GM12878 (cell line): ENCODE measurements at regions not wholly inside any gene's neighbourhood (a gene's known extent, or its start where the extent isn't known, plus 50 kb on each side); places are given as distances from the start of the nearest gene placed in this dataset.

Source experiments
- ATAC-seq: fragments of 200-7000 bp; cut with Tn5 transposase; 3 replicates; pipeline ENCODE4 v1.9.1; 2020; ENCODE audit warnings: mild to moderate bottlenecking, moderate library complexity
- BruUV-seq: library from RNA; stranded (reverse); fragments of 400-500 nt; replicated peaks from 2 replicates; lab custom pipeline; 2021; lab: Mats Ljungman, UMichigan
- CTCF ChIA-PET: fragments of 300-600 bp; sonication (Branson Sonifier 250); formaldehyde crosslinking; extraction: SDS; loops from one replicate; lab custom pipeline; 2021; ENCODE audit warnings: inconsistent platforms; lab: Yijun Ruan, JAX
- POLR2A ChIA-PET: fragments of 350-600 bp; formaldehyde crosslinking; extraction: SDS; loops from one replicate; lab custom pipeline; 2021; ENCODE audit warnings: inconsistent platforms; lab: Charles Lee
- RAD21 ChIA-PET: fragments of 300-600 bp; sonication (Branson Sonifier 250); formaldehyde crosslinking; loops from one replicate; lab custom pipeline; 2023; ENCODE audit warnings: antibody characterized with exemption; ENCODE audit not compliant: unreplicated experiment; lab: Charles Lee
- SMC1A ChIA-PET: fragments of 300-600 bp; sonication (Branson Sonifier 250); formaldehyde crosslinking; loops from one replicate; lab custom pipeline; 2023; ENCODE audit not compliant: unreplicated experiment, uncharacterized antibody; lab: Charles Lee
- DNase-seq: peaks from one replicate; pipeline ENCODE4 v3.0.0-alpha.2; 2011; ENCODE audit warnings: low read depth, low spot score
- FAIRE-seq: peaks from 3 replicates; lab custom pipeline; 2011; peaks lifted over from hg19 to GRCh38; lab: Jason Lieb, UNC
- H2AFZ ChIP-seq: 2 replicates; pipeline ENCODE4 v1.6.0; 2011; ENCODE audit warnings: low read depth, low read length, control low read depth; ENCODE audit not compliant: control insufficient read depth
- H3K27ac ChIP-seq: 2 replicates; pipeline ENCODE4 v1.5.1; 2011; ENCODE audit warnings: control low read depth; ENCODE audit not compliant: control insufficient read depth, insufficient read depth
- H3K27me3 ChIP-seq, 2 experiments: replicated peaks in 1 of 2; 2 replicates each; pipeline versions ENCODE4 v1.6.0 to v1.6.1; 2011; ENCODE audit warnings: low read length in 1 of 2; ENCODE audit not compliant: control insufficient read depth in 2 of 2, insufficient read depth in 2 of 2
- H3K36me3 ChIP-seq, 2 experiments: 2 replicates each; pipeline ENCODE4 v1.5.1; 2011; ENCODE audit warnings: low read length in 1 of 2; ENCODE audit not compliant: control insufficient read depth in 2 of 2, insufficient read depth in 2 of 2
- H3K4me1 ChIP-seq: 2 replicates; pipeline ENCODE4 v1.6.1; 2011; ENCODE audit warnings: mild to moderate bottlenecking, low read length, moderate library complexity, mixed read lengths; ENCODE audit not compliant: control insufficient read depth, insufficient read depth
- H3K4me2 ChIP-seq: 2 replicates; pipeline ENCODE4 v1.6.0; 2011; ENCODE audit warnings: control low read depth; ENCODE audit not compliant: control insufficient read depth, insufficient read depth
- H3K4me3 ChIP-seq: fragments of 200-600 bp; sonication (generic); 2 replicates; pipeline ENCODE4 v1.5.1; 2016
- H3K79me2 ChIP-seq: 2 replicates; pipeline ENCODE4 v1.6.0; 2011; ENCODE audit warnings: low read length; ENCODE audit not compliant: control insufficient read depth, insufficient read depth
- H3K9ac ChIP-seq: 2 replicates; pipeline ENCODE4 v1.8.0; 2011; ENCODE audit warnings: low read length, control low read depth, mixed read lengths; ENCODE audit not compliant: control insufficient read depth, insufficient read depth
- H3K9me3 ChIP-seq: replicated peaks from 3 replicates; pipeline ENCODE4 v1.5.1; 2011; ENCODE audit warnings: mild to moderate bottlenecking, low read length; ENCODE audit not compliant: control insufficient read depth, insufficient read depth
- H4K20me1 ChIP-seq: 2 replicates; pipeline ENCODE4 v1.6.0; 2011; ENCODE audit not compliant: control insufficient read depth, insufficient read depth
- CUX1 ChIP-seq: IDR thresholded peaks from 2 replicates; pipeline ENCODE4 v1.6.1; 2012; ENCODE audit warnings: improper control_type of control experiment, low read depth, low read length; ENCODE audit not compliant: insufficient replicate concordance
- KDM1A ChIP-seq: fragments of 200-600 bp; sonication (generic); IDR thresholded peaks from 2 replicates; pipeline ENCODE4 v1.6.1; 2016; ENCODE audit warnings: borderline replicate concordance
- NFYA ChIP-seq: IDR thresholded peaks from 2 replicates; pipeline ENCODE4 v1.6.1; 2011; ENCODE audit warnings: low read depth, mild to moderate bottlenecking, low read length, improper control_type of control experiment, borderline replicate concordance
- NRF1 ChIP-seq: conservative IDR thresholded peaks from 2 replicates; pipeline ENCODE4 v1.6.1; 2011; ENCODE audit warnings: mild to moderate bottlenecking, low read depth, low read length, improper control_type of control experiment
- RUNX3 ChIP-seq: IDR thresholded peaks from 2 replicates; pipeline ENCODE4 v1.6.1; 2012; ENCODE audit warnings: low read length, inconsistent platforms
- SIN3A ChIP-seq: IDR thresholded peaks from 2 replicates; pipeline ENCODE4 v1.6.1; 2012; ENCODE audit warnings: low read depth, low read length, improper control_type of control experiment
- SRF ChIP-seq, 2 experiments: IDR thresholded peaks; 2 replicates each; pipeline ENCODE4 v1.6.1; 2011; ENCODE audit warnings: low read depth in 2 of 2, low read length in 2 of 2, mild to moderate bottlenecking in 1 of 2, moderate library complexity in 1 of 2
- YY1 ChIP-seq: IDR thresholded peaks from 2 replicates; pipeline ENCODE4 v1.6.1; 2011; ENCODE audit warnings: low read depth, mild to moderate bottlenecking, low read length
- WGBS: methylation state at CpG from one replicate; pipeline ENCODE4 v1.1.6; 2016; ENCODE audit warnings: low lambda C conversion rate; ENCODE audit not compliant: insufficient replicate concordance, insufficient coverage; ENCODE audit errors: missing lambda C conversion rate; 5-methylcytosine and 5-hydroxymethylcytosine counted together
- in situ Hi-C: fragments of 300-500 bp; cut with MboI; formaldehyde crosslinking; loops from 9 replicates; pipeline ENCODE4 v1.14.3; 2018; ENCODE audit warnings: mixed read lengths
- intact Hi-C: fragments of 100-400 bp; cut with micrococcal nuclease; formaldehyde crosslinking; loops from one replicate; pipeline ENCODE4 v1.14.2; 2022; ENCODE audit not compliant: unreplicated experiment

DNA sequence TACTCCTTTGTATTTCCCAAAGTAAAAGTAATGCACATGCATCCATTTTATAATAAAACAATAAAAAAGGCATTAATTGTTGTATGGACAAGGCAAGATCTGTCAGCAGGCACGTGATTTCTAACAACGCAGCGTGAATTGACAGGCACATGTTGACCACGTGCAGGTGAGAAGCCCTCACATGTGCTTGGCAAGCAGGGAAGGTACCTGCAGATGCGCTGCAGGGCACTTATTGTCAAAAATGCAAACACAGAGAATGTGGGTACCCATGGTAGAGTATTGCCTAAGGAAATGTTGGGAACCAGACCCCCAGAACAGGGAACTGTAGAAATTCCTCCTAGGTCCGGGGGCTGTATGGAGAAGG, 515.0 kb upstream of the HS6ST1 start:
- Histone ChIP-seq H3K4me3 (no peak overlapping the region), H3K36me3 (no peaks in the 10 kb centered on the region), H3K4me1 (no peaks in the 10 kb centered on the region), H3K4me2 (no peak overlapping the region), H3K9me3 (no peaks in the 10 kb centered on the region), H2AFZ (no peak overlapping the region), H3K27me3 (no peaks in the 10 kb centered on the region), H3K27ac (no peak overlapping the region), H4K20me1 (no peaks in the 10 kb centered on the region), H3K9ac (no peak overlapping the region), H3K79me2 (no peaks in the 10 kb centered on the region)
- FAIRE-seq (no peak), ATAC-seq (no peak), DNase-seq (no peak)
- ChIA-PET POLR2A (no interaction called here), RAD21 (no interaction called here), CTCF (no interaction called here), SMC1A (no interaction called here)
- TF ChIP-seq RUNX3 = no peak
- TF ChIP-seq SIN3A = no peak
- TF ChIP-seq SRF (IDR thresholded peaks at IDR 0.05; ENCODE audit: low read depth in 2 of 2, low read length in 2 of 2) = no peak
- no peak for TF ChIP-seq YY1
- no peak for TF ChIP-seq NRF1
- no peak for TF ChIP-seq KDM1A
- TF ChIP-seq CUX1 = no peak
- TF ChIP-seq NFYA = no peak
- in situ Hi-C loops = no loop called here
- no TSS peak for BruUV-seq
- intact Hi-C loops = no loop called here
- WGBS = 31% methylated on average over 6 of the region's 6 CpGs
